Stimulated activated CD8-positive, alpha-beta memory T cell treated with anti-CD3 and anti-CD28 coated beads, Interleukin-7, amount 100 ng/mL, for 1 hour (primary cell): ENCODE measurements at regions not wholly inside any gene's neighbourhood (a gene's known extent, or its start where the extent isn't known, plus 50 kb on each side); places are given as distances from the start of the nearest gene placed in this dataset.
"Not testable (repeated sequence)": the region's sequence is repeated elsewhere in the genome, so short reads cannot be mapped to it uniquely, and the experiment has no call there.

Experiments
- DNase-seq, 2 donors: peaks; one replicate each; pipeline ENCODE4 v3.0.0-alpha.2; 2020; ENCODE audit warnings: low read depth in 2 of 2

DNA sequence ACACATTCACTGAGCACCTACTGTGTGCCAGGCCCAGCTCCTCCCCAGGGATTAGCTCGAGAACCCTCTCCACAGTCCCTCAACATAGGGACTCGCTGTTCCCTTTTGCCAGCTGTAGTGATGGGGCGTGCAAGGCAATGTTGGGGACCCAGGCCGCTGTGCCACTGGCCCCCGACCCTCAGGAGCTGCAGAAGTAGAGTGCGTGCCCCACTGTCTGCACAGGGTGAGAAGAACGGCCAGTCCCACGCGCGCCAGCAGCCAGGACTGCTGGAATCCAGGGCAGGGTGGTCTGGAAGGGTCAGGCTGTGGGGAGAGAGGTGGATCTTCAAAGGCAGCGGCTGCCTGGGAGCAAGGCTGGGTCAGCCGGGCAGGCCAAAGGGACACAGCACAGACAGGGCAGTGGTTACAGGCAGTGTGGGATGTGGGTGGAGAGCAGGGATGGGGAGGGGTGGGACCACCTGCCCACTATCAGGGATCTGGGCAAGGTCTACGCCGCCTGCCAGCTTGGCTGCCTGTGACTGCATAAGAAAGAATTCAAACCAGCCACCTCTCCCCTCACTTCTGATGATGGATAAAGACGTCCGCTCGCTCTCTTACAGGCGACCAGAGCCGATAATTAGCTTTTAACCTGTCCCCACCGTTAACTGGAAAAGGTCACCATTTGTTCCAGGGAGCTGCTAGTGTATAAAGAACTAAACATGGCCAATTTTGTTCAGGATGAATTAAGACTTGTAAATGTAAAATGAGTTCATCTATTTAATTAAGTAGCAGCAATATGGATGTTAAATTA is 86.7 kb upstream of the GSE1 start:
- no peak for DNase-seq

DNA sequence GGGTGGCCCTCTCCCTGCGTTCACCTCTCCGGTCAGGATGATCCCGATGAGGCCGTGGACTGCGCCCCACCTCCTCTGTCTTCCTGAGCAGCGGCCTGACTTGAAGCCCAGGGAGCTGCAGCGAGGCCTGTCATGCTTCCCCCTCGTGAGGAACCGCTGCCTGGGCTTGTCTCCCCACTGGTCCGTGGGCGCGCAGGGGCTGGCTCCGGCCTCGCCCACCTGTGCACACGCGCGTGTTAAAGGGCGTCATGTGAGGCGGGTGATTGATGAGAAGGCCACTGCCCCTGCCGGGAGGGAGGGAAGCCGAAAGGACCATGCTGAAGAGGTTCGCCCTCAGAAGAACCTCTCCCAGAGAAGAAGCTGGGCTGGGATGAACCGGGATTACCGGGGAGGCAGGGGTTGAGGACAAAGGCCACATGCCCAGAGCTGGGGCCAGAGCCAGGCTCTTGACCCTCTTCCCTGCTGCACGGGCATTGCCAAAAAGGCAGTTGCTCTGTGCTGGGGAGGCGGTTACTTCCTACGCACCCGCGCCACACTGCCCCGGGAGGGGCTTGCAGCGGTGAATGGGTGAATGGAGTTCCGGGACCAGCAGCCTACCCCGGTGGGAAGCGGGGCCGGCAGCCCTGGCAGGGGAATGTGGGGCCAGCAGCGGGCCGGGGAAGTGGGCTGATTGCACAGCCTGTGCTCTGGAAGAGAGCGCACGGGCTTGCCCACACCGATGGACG is 85.9 kb upstream of the GSE1 start:
- DNase-seq = no peak

DNA sequence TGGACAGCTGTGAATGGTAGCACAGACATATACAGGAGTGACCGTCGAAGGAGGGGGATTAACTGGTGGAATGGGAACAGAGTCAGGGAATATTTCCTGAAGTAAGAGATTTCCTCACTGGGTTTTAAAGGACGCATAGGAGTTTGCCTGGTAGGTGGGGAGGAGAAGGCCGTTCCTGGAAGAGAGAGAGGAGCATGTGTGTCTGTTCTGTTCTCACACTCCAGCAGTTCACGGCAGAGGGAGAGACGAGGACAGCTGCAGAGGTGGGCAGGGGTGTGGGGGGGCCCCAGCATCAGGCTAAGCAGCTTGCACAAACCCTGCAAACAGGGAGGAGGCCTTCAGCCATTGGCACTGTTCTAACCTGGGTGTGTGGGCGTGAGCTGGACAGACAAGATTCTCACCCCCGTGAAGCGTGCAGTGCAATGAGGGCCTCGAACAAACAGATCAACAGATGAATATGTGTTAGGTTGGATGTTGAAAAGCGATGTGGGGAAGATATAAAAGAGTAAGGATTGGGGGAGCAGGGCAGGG is 85.3 kb upstream of the GSE1 start:
- DNase-seq = no peak

DNA sequence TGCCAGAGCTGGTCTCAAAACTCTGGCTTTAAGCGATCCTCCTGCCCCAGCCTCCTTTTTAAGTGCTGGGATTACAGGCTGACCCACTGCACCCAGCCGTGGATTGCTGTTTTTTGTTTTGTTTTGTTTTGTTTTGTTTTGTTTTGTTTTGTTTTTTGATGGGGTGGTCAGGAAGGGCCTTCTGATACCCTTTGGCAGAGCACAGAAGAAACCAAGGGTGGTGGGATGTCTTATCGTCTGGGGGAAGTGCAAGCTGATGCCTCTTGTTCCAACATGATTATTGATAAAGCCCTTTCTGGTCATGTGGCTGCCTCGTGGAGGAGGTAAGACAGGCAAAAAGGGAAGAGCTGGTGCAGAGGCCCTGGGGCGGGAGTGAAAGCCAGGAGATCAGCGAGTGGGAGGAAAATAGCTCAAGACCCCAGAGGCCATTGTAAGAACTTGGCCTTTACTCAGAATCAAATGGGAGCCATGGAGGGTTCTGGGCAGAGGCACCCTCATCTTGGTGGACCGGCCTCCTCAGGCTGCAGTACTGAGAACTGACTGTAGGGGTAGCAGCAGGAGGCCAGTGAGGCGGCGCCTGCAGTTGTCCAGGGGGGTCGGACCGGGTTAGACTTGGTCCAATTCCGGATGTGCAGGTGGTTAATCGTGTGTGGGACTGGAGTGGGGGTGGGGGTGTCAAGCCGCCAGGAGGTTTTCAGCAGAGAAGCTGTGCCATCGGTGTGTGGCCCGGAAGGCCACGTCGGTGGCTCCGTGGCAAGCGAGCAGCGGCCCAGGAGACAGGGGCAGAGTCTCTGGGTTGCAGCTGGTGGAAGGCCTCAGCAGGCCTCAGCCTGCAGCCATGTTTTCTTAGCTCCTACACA is 84.4 kb upstream of the GSE1 start:
- DNase-seq = no peak

DNA sequence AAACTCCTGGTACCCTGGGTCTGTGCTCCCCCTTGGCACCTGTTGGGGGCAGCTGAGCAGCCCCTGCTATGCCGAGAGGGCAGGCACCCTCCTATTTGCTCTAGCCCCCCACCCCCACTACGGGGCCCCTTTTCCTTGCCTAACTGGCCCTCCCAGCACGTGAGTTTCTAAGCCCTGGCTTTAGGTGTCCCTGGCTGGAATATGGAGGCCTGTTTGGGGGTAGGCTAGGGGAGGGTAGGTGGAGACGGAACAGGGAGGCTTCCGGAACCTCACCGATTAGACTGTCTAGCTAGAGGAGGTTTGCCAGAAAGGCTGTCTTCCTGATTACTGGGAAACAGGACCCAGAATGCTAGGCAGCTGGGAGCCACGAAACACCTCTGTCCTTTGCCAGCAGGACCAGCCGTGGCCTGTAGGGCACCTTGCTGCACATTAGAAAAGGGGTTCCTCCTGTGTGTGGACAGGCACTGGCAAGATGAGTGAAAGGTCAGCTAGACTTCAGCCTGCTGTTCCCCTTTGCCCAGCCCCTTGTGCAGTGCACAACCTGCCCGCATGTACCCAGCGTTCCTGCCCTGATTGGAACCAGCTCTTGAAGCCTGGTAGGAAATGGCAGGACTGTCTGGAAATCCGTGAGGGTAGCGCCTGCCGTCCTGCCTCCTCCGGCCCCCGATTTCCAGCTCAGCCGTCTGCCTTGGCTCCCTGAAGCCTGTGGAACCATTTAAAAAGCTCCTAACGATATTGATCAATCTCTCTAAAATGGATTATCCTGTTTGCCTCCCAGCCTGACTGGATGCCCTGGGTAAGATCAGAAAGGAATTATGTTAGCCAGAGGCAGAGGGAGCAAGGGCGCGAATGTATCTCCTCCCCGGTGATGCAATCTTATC is 83.4 kb upstream of the GSE1 start:
- no peak for DNase-seq

DNA sequence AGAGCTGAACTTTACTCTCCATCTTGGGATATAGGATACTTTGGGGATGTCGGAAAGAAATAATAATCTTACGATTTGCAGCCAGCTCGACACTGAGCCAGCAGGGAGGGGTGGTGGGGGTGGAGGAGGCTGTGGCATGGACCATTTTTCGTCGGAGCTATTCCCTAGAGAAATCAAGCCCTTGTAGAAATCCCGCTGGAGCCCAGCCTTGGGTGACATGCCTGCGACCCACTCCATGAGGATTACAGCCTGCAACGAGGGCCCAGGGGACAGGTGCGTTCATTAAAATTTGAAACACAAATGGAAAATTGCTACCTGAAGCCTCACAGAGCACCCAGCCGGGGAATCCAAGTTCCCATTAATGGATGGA is 82.8 kb upstream of the GSE1 start:
- DNase-seq = no peak

DNA sequence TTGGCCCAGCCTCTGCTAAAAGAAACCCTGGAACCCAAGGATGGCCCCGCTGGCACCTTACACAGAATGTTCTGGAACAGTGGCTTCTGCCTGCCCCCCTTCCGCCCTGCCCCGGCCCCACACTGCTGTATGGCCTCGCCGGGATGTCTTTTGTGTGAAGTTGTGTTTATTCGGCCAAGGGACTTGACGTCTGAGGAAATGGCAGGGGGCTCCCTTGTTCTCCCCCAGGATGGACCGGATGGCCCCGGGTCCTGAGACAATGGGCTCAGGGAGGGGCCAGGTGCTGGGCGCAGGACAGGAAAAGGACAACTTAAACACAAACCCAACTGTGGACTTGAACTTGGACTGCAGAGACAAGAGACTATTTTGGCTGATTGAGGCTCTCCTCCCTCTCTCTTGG is 81.6 kb upstream of the GSE1 start:
- DNase-seq = no peak

DNA sequence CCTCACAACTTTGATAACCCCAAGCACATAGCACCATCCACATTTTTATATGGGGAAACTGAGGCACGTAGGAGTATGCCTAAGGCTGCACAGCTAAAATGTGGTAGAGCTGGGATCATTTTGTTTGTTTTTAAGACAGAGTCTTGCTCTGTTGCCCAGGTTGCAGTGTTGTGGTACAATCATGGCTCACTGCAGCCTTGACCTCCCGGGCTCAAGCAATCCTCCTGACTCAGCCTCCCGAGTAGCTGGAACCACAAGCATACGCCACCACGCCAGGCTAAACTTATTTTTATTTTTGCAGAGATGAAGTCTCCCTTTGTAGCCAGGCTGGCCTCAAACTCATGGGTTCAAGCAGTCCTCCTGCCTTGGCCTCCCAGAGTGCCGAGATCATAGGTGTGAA is 81.0 kb upstream of the GSE1 start:
- DNase-seq = no peak

DNA sequence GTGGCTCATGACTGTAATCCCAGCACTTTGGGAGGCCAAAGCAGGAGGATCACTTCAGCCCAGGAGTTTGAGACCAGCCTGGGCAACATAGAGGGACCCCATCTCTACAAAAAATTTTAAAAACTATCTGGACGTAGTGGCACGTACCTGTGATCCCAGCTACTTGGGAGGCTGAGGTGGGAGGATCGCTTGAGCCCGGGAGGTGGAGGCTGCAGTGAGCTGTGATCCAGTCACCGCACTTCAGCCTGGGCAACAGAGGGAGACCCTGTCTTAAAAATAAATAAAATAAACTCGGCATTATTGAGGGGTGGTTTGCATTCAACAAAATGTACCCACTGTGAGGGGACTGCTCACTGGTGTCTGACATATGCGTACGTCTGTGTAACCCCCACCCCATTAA is 79.5 kb upstream of the GSE1 start:
- not testable (repeated sequence) for DNase-seq

DNA sequence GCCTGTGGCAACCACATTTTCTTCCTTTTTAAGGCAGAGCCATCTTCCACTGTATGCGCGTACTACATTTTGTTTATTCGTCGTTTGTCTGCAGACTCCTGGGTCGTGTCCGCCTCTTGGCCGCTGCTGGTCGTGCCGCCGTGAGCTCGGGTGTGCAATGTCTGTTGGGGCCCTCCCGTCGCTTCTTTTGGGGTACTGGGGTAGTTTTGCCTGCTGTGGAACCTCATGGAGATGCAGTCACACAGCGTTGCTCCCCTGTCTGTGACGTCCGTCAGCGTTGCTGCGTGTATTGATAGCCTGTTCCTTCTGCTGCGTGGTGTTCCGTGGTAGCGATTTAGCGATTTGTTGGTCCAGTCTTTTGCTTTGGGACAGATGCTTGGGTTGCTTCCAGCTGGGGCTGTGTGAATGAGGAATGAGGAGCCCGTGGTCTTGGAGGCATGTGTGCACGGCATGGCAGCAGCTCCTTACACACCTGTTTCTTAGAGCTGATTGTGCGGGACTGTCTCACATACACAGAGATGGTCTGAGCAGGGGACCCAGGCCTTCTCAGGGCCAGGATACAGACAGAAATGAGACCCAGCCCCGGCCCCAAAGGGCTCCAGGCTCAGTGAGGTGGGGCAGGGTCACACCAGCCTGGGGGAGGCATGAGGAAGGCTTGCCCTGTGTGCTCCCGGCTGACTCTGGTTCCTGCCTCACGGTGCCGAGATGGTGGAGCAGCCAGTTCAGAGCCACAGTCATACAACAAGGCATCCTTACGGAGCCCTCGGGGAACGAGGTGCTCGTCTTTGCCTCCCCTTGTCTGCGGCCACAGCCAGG is 78.4 kb upstream of the GSE1 start:
- DNase-seq = no peak

DNA sequence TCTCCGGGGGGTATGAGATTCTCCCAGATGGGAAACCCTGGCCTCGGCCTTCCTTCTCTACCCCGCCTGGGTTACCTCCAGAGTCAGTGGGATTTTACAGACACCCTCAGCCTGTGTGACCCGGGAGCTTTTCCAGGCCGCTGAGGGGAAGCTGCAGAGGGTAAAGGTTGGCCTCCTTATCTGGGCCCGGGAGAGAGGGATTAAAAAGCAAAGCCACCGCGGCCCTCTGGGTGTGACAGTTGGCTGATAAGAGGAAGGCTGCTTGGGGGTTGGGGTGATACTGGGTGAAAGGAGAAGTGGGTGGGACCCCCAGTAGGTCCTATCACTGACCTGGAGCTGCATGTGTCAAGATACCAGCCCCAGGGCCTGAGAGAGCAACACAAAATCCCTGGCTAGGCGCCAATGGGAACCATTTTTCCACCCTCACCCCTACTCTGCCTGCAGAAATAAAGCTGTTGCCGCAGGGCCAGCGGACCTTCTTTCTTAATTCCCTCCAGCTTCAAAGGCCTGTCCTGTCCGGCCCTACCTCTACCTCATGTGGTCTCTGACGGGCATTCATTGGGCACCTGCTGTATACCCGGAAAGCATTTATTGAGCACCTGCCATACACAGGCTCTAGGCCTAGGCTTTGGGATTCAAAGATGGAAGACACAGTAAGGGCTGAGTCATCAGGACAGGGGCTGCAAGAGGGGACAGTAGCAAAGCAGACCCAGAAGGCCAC is 77.6 kb upstream of the GSE1 start:
- DNase-seq = no peak

DNA sequence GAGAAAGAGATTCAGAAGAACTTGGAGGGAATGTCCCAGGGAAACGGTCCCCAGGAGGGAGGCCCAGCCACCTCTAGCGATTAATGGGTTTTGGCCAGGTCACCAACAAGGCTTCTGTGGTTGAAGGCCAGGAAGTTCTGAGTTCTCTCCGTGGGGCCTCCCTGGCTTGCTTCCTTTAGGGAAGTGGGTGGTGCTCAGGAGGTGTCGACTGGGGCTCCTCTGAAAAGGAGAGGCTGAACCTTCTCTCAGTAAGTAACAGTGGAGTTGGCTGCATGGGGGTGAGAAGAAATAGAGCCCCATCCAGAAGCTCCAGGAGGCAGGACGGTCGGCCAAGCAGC is 77.1 kb upstream of the GSE1 start:
- no peak for DNase-seq

DNA sequence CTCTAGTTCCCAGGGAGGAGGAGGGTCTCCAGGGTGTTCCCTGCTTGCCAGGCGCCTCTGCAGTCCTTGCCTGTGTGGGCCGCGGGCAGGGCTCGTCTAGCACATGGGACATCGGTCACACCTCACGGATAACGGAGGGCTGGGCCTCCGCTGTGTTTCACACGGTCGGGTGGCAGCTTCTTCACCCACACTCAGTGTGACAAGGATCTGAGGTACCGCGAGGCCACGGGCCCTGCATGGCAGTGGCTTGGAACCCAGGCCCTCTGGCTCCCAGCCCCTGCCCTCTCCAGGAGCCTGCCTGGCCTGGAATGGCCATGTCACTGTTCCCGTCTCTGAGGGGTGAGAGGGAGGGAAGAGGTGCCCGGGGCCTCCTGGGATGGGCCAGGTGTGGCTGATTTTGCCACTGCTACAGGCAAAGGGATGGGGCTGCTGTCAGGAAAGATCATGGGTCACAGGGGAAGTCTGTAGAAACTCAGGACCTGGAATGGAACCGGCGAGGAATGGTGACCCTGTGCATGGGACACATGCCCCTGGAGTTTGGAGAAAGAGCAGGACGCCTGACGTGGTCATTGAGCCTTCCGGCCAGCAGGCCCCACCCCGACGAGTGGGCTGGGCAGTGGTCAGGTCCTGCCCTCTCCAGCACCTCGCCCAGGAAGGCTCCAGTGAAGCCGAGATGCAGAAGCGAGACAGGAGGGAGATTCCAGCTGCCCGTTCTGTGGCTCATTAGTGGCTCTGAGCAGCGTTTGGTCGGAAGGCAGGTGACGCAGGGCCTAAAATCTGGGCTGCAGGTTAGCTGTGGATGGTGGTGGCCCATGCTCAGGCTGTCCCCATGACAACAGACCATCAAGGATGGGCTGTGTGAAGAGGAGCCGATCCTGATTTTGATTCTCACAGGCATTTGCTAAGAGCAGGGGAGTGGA is 76.5 kb upstream of the GSE1 start:
- no peak for DNase-seq

DNA sequence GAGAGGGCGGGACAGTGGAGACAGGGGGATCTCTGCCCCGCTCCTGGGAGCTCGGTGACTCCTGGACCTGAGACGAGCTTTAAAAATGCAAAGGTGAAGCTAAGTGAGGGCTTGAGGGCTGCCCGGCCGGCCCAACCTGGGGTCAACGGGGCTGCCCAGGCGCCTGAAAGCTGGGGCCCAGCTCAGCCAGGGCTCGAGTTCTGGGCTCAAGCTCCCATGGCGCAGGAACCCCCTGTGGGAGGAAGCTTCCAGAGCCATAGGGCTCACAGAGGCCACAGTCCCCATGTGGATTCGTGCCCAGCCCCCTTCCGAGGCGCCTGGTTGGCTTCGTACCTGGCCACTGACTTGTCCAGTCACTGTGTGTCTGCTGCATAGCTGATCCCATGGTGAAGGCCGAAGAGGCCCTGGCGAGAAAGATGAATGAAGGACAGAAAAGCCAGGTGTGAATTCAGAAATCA is 75.8 kb upstream of the GSE1 start:
- no peak for DNase-seq

DNA sequence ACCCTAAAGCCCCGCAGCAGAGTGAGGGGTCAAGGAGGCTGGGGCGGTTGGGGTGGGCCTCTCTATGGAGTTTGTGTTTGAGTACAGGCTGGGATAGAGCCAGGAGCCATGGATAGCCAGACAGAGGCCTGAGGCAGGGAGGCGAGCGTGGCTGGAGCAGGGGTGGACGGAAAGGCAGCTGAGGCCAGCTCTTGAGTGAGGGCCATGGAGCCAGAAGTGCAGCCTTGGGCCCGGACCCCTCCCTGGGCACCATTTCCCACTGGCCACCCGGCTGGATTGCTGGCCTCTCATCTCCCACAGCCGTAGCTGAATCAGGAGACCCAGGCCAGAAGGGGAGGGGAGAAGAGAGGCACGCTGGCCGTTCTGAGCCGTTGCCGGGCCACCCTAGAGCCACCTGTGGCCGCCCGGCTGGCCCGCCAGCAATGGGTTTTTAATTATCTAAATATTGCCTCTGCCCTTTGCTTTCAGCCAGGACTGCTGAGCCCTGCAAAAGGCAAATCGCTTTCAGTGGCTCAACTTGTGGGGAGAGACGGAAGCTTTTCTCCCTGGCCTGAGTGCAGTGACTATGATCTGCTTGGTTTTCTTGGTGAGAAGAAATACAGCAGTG is 75.2 kb upstream of the GSE1 start:
- no peak for DNase-seq

DNA sequence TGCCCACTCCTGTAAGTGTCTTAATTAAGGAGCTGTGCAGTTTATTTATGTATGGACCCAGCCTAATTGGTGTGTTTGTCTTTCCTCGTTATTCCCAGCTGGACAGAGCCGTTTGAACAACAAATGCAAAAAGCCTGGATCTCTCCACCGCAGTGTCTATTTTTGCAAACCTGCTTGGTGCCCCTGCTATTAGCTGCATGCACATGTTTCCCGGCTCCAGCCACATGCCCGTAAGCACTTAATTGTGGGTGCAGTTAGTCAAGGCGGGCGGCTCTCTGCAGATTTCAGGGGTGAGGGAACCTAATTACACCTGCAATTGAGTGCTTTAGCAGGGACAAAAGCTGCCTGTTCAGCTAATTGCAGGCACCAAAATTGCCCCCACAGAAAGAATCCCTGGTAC is 74.0 kb upstream of the GSE1 start:
- no peak for DNase-seq

DNA sequence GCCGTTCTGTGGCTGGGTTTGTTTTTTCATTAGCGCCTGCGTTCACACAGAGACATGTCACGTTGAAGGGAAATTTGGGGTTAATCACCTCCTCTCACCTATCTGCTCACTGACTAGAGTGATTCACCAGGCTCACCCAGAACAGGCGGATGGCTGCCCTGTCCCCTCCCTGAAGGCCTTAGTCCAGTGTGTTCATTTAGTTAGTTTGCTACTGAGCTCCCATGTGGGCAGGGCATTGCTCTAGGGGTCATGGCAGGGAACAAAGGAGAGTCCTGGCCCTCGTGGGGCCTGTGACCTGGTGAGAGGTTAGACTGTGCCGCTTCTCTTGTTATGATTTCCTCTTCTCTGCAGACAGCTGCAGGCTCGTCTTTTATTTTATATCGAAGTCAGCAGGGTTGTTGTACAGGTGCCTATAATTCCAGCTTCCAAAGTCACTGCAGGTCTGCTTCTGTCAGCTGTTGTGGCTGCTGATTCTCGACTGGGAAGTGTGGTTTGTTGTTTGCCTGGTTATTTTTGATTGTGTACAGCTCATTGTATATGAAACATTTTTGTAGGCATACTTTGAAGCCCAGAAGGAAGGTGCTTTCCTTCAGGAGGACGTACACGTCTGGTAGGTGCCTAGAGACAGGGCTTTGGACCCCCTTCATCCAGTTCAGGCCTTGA is 73.4 kb upstream of the GSE1 start:
- DNase-seq = no peak

DNA sequence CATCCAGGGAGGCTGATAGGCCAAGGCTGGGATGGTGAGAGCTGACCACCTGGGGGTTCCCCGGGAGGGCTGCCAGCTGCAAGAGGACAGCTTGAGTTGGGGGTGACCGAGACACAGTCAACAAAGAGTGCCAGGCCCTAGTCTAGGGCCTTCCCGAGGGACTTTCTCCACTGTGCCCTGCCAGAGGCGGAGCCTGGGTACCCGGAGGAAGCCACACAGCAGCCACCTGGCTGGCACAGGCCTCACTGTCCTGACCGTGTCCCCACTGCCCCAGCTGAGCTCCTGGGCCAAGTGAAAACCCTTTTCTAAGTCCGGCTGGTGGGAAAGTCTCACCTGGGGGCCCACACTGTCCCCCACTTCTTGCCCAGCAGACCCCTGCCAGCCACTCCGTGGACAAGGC is 71.9 kb upstream of the GSE1 start:
- DNase-seq = no peak
